ENCODE measurements at regions not wholly inside any gene's neighbourhood (a gene's known extent, or its start where the extent isn't known, plus 50 kb on each side); places are given as distances from the start of the nearest gene placed in this dataset.

- H2BK5ac ChIP-seq (ENCODE audit: low read depth, low read length, poor library complexity, severe bottlenecking), result no peak overlapping the region
- no peak overlapping the region for H4K5ac ChIP-seq (ENCODE audit: low read depth, low read length)
- H3K79me1 ChIP-seq (ENCODE audit: low read depth in 1 of 2, low read length in 2 of 2), result no peaks in the 10 kb centered on the region
- H2BK120ac ChIP-seq (ENCODE audit: low read depth, low read length), result no peak overlapping the region
- TF ChIP-seq CEBPB (IDR thresholded peaks at IDR 0.05; ENCODE audit: low read depth, low read length) (no peak), MXI1 (IDR thresholded peaks at IDR 0.05; ENCODE audit: borderline replicate concordance, low read depth, low read length) (no peak), CTCF (conservative IDR thresholded peaks at IDR 0.05; ENCODE audit: low read depth, low read length) (no peak)
- no peak overlapping the region for H3K18ac ChIP-seq (ENCODE audit: low read depth, low read length)
- BruUV-seq (replicated peaks), result no TSS peak
- intact Hi-C loops (cut with micrococcal nuclease) (no loop called here), in situ Hi-C loops (cut with MboI; ENCODE audit: low sequenced_read_pairs) (no loop called here), dilution Hi-C loops (cut with HindIII; ENCODE audit: low sequenced_read_pairs, unreplicated experiment) (no loop called here)
- H3K4me3 ChIP-seq (ENCODE audit: insufficient read depth, low read depth, low read length), result no peak overlapping the region
- H3K27me3 ChIP-seq (ENCODE audit: control insufficient read depth, insufficient read depth, low read length), result no peaks in the 10 kb centered on the region
- CTCF ChIA-PET, result no interaction called here
- peaks cover 23% of the 10 kb centered on the region for H3K9me3 ChIP-seq (ENCODE audit: control insufficient read depth, insufficient read depth, low read length)
- H3K9ac ChIP-seq (ENCODE audit: low read depth, low read length), result no peak overlapping the region
- no peak overlapping the region for H2BK20ac ChIP-seq (ENCODE audit: low read depth, low read length)
- no peak overlapping the region for H2AK5ac ChIP-seq (ENCODE audit: low read depth, low read length)
- no peak for ATAC-seq (ENCODE audit: low read depth)
- WGBS, 2 experiments (ENCODE audit: extremely low coverage in 2 of 2, insufficient read length in 1 of 2), result no CpG with 5 or more reads among the region's 2 CpGs
- no peak for DNase-seq
- no peaks in the 10 kb centered on the region for H3K4me1 ChIP-seq (ENCODE audit: control insufficient read depth, insufficient read depth, low read length)
- no peak overlapping the region for H2AFZ ChIP-seq (replicated peaks; ENCODE audit: low read length, poor library complexity)
- no peak overlapping the region for H2AK9ac ChIP-seq (replicated peaks; ENCODE audit: low read depth, low read length, poor library complexity)
- no peaks in the 10 kb centered on the region for H3K36me3 ChIP-seq (ENCODE audit: control insufficient read depth, insufficient read depth, low read length)
- H4K8ac ChIP-seq (ENCODE audit: low read depth in 2 of 2, low read length in 2 of 2), result no peak overlapping the region
- H3K27ac ChIP-seq (ENCODE audit: insufficient read depth, low read length), result no peak overlapping the region
- H4K20me1 ChIP-seq (ENCODE audit: insufficient read depth, low read length), result no peaks in the 10 kb centered on the region
- no peak overlapping the region for H3K14ac ChIP-seq (replicated peaks; ENCODE audit: low read depth, low read length)
- no peak overlapping the region for H3K23ac ChIP-seq (ENCODE audit: low read depth, low read length)
- no peak overlapping the region for H3K56ac ChIP-seq (ENCODE audit: extremely low read depth, insufficient read depth, low read length)
- H3K4me2 ChIP-seq (ENCODE audit: low read depth, low read length), result no peak overlapping the region
- no peak overlapping the region for H4K91ac ChIP-seq (ENCODE audit: insufficient read depth, low read depth, low read length)
- POLR2A ChIA-PET (ENCODE audit: unreplicated experiment), result no interaction called here
- H3K9me1 ChIP-seq (ENCODE audit: insufficient read depth, low read length), result no peaks in the 10 kb centered on the region
- no peak overlapping the region for H2BK15ac ChIP-seq (ENCODE audit: low read depth, low read length)
- no peak overlapping the region for H3K4ac ChIP-seq (ENCODE audit: low read depth, low read length)
These were observed 565.8 kb upstream of the ADARB2 start for GRCh38 chr10:2303169-2303568.
